GM21737 (cell line): ENCODE measurements at regions not wholly inside any gene's neighbourhood (a gene's known extent, or its start where the extent isn't known, plus 50 kb on each side); places are given as distances from the start of the nearest gene placed in this dataset.

Source experiments
- ATAC-seq: cut with Tn5 transposase; IDR thresholded peaks from one replicate; pipeline ENCODE4 v1.9.1; 2021; ENCODE audit warnings: mild to moderate bottlenecking, moderate library complexity; ENCODE audit not compliant: unreplicated experiment

DNA sequence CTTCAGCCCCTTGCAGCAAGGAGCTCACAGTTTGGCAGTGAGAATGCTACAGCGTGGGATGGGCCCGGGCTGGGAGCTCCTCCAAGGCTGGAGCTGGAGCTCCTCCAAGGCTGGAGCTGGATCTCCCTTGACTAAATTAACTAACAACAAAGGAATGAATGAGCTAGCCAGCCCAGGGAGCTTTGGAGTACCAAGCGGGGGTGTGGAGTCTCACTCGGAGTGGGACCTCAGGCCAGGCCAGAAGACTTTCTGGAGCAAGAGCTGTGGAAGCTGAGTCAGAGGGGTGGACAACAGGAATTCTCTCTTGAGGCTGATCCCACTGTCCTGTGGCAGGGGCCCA lies 244.7 kb upstream of the HS6ST1 start:
- ATAC-seq = no peak

DNA sequence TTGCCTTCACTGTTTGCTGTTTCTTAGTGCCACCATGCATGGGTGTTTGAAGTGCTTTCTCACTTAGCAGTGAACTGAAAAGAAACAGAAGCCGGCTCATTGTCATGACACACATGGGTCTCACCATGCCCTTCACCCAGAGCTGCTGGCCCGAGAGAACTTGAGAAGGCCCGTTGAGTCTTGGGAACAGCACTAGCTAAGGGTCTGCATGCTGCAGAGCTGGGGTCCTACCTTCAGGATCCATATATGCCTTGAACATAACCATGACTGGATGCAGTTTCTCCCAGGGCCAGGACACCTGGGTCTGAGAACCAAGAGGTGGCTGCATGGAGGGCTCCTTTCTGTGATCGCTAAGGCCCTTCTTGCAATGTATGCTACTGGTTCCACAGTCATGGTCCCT lies 245.5 kb upstream of the HS6ST1 start:
- ATAC-seq = no peak

- ATAC-seq = no peak
Measured at GRCh38 chr2:128564551-128564950, 245.9 kb upstream of the HS6ST1 start.

- ATAC-seq = no peak
Measured at GRCh38 chr2:128565441-128565840, 246.8 kb upstream of the HS6ST1 start.

DNA sequence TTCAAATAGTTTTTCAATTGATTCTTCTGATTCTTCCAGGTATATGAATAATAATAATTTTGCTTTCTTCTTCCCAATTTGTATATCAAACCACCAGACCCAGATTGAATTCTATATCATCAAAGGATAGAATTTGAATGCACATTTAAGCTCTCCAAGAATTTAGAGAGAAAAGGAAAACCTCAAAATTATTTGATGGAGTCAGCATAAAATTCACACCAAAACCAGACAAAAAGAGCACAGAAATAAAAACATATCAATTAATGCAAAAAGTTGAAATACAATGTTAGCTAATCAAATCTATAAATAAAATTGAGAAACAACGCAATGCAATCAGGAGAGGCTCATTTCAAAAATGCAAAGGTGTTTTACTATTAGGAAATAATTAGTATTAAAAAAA lies 248.0 kb upstream of the HS6ST1 start:
- ATAC-seq = no peak

GRCh38 chr2:128568106-128568505 lies 249.4 kb upstream of the HS6ST1 start:
- ATAC-seq = no peak

GRCh38 chr2:128573116-128573515 lies 254.4 kb upstream of the HS6ST1 start:
- ATAC-seq = no peak

DNA sequence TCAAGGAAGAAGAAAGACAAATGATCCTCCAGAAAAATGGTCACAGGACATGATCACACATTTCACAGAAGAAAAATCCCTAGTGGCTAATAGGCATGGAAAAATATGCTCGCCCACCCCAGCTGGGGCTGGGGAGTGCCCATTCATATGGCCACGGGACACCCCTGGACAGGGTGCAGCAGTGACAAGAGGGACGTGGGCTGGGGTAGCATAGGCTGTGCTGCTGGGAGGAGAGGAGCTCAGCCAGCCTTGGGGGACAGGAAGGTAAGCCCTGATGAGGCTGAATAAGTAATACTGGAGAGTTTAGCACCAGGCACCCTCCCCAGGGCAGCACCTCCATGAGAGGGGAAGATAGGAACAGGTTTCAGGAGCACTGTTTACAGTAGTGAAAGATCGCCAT lies 254.9 kb upstream of the HS6ST1 start:
- ATAC-seq = no peak

- no peak for ATAC-seq
Measured at GRCh38 chr2:128577141-128577930, 258.7 kb upstream of the HS6ST1 start.

- no peak for ATAC-seq
Measured at GRCh38 chr2:128578406-128579390, 260.0 kb upstream of the HS6ST1 start.

DNA sequence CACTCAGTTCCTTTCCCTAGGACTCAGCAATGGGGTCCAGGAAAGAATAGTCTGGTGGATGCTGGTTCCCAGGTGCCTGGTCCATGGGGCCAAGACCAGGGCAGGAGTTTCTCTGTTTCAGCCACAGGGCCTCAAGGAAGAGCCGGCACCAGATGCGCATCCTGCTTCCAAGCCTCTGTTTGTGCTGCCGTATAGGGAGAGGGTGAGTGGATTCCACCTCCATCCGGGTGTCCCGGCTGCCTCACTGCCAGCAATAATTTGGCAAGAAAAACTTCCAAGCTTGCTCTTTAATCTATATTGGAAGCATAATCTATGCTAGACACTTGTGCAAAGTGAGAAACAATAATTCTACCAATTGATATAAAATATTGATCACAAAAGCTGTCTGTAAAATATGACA lies 261.2 kb upstream of the HS6ST1 start:
- no peak for ATAC-seq

- ATAC-seq = no peak
Measured at GRCh38 chr2:128580988-128581848, 262.6 kb upstream of the HS6ST1 start.

DNA sequence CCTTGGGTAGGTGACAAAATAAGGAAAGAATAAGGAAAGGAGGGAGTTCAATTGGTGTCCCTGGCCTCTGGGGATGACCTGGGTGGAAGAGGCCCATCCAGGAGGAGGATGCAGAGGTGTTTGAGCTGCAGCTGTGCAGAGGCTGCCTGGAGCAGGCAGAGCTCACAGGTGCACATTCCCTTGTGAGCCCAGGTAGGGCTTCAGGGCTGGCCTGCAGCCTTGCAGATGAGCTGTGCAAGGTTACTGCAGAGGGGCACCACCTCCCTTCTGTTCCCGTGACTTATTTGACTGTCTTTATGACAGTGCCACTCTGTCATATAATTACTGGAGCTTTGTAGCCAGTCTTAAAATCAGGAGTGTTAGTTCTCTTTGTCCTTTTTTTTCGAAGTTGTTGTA lies 263.2 kb upstream of the HS6ST1 start:
- no peak for ATAC-seq

DNA sequence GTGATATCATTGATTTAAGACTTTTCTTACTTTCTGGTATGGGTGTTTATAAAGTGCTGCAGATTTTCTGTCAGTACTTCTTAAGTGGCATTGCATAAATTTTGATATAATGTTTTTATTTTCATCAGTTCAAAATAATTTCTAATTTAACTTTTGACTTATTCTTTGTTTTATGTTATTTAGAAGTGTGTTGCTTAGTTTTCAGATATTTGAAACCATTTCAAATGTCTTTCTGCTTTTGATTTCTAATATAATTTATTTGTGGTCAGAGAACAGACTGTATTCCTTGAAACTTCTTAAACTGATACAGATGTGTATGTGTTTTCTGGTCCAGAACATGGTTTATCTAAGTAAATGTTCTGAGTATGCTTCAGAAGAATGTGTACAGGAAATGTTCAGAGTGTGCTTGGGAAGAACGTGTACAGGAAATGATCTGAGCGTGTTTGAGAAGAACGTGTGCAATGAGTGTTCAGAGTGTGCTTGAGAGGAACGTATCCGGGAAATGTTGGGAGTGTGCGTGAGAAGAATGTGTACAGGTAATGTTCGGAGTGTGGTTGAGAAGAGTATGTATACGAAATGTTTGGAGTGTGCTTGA lies 265.7 kb upstream of the HS6ST1 start:
- no peak for ATAC-seq

GRCh38 chr2:128585706-128586105 lies 267.0 kb upstream of the HS6ST1 start:
- no peak for ATAC-seq

DNA sequence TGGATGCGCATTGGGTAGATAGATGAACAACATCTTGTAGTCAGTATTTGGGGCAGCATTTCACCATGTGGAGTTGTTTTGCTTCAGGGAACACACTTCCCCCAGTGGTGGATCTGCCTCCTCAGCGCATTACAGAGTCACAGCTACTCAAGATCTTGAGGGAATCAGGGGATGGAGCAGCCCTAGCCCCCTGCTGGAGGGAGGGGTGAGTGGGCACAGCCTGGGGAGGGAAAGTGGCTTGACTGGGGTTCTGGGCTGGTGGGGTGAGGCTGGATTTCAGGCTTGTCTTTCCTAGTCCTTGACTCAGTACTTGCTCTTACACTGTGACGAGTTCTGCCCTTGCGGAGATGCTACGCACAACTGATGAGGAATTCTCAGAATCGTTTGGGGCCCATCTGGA lies 271.0 kb upstream of the HS6ST1 start:
- no peak for ATAC-seq

GRCh38 chr2:128590309-128591021 lies 271.8 kb upstream of the HS6ST1 start:
- no peak for ATAC-seq

GRCh38 chr2:128591022-128591860 lies 272.6 kb upstream of the HS6ST1 start:
- no peak for ATAC-seq
